H1 (cell line): ENCODE measurements at regions not wholly inside any gene's neighbourhood (a gene's known extent, or its start where the extent isn't known, plus 50 kb on each side); places are given as distances from the start of the nearest gene placed in this dataset.

Experiments used
- CTCF ChIA-PET: fragments of 300-600 bp; sonication (Branson Sonifier 250); formaldehyde crosslinking; loops from one replicate; lab custom pipeline; 2021; ENCODE audit not compliant: partially characterized antibody; lab: Charles Lee
- POLR2A ChIA-PET: fragments of 300-600 bp; sonication (Branson Sonifier 250); formaldehyde crosslinking; loops from one replicate; lab custom pipeline; 2021; ENCODE audit warnings: inconsistent platforms; ENCODE audit not compliant: partially characterized antibody; lab: Charles Lee
- DNase-seq, 2 experiments: peaks; one replicate each; pipeline versions ENCODE4 v3.0.0 to v3.0.0-alpha.2; 2010 to 2022; ENCODE audit warnings: low spot score in 2 of 2, low read depth in 1 of 2, mixed read lengths in 1 of 2
- FAIRE-seq: peaks from 2 replicates; lab custom pipeline; 2011; peaks lifted over from hg19 to GRCh38; lab: Jason Lieb, UNC
- H2AFZ ChIP-seq: 2 replicates; pipeline ENCODE4 v1.8.1; 2012; ENCODE audit warnings: low read length, inconsistent platforms
- H2AK5ac ChIP-seq: 2 replicates; pipeline ENCODE4 v1.6.1; 2013; ENCODE audit warnings: low read depth, low read length
- H2BK120ac ChIP-seq: replicated peaks from 2 replicates; pipeline ENCODE3; 2013; ENCODE audit warnings: low read depth, low read length, inconsistent platforms
- H2BK12ac ChIP-seq: 2 replicates; pipeline ENCODE4 v1.6.1; 2013; ENCODE audit warnings: low read depth, low read length
- H2BK15ac ChIP-seq: 2 replicates; pipeline ENCODE4 v1.6.1; 2013; ENCODE audit warnings: low read length
- H2BK20ac ChIP-seq: 2 replicates; pipeline ENCODE4 v1.6.1; 2013; ENCODE audit warnings: low read length
- H2BK5ac ChIP-seq: 2 replicates; pipeline ENCODE4 v1.6.1; 2013; ENCODE audit warnings: low read depth, low read length
- H3K14ac ChIP-seq: 2 replicates; pipeline ENCODE4 v1.6.1; 2013; ENCODE audit warnings: inconsistent platforms; ENCODE audit not compliant: insufficient read length
- H3K18ac ChIP-seq: 2 replicates; pipeline ENCODE4 v1.6.1; 2013; ENCODE audit warnings: low read length; ENCODE audit errors: extremely low read depth
- H3K23ac ChIP-seq: 2 replicates; pipeline ENCODE4 v1.6.1; 2013; ENCODE audit warnings: inconsistent platforms; ENCODE audit not compliant: insufficient read length
- H3K23me2 ChIP-seq: 2 replicates; pipeline ENCODE4 v1.6.1; 2013; ENCODE audit warnings: low read depth, low read length
- H3K27ac ChIP-seq: 2 replicates; pipeline ENCODE4 v1.6.1; 2011; ENCODE audit warnings: low read depth, low read length, inconsistent platforms
- H3K27me3 ChIP-seq, 4 experiments: replicated peaks in 1 of 4; 1 replicate in 1 of 4; 2 replicates in 3 of 4; pipeline versions ENCODE4 v1.6.1 to v1.8.1; 2011 to 2013; ENCODE audit warnings: low read length in 3 of 4, mild to moderate bottlenecking in 3 of 4, inconsistent platforms in 2 of 4, mixed read lengths in 2 of 4, moderate library complexity in 1 of 4; ENCODE audit not compliant: control insufficient read depth in 3 of 4, insufficient read depth in 3 of 4; ENCODE audit errors: extremely low read depth in 1 of 4
- H3K36me3 ChIP-seq, 4 experiments: 2 replicates each; pipeline versions ENCODE4 v1.6.1 to v1.8.1; 2011 to 2013; ENCODE audit warnings: mild to moderate bottlenecking in 4 of 4, low read length in 3 of 4, moderate library complexity in 2 of 4, control low read depth in 1 of 4, inconsistent platforms in 1 of 4; ENCODE audit not compliant: insufficient read depth in 4 of 4, control insufficient read depth in 2 of 4
- H3K4ac ChIP-seq: replicated peaks from 2 replicates; pipeline ENCODE3; 2013; ENCODE audit warnings: low read length, low read depth, mixed read lengths, inconsistent platforms; ENCODE audit not compliant: insufficient read length
- H3K4me1 ChIP-seq, 4 experiments: replicated peaks in 1 of 4; 1 replicate in 1 of 4; 2 replicates in 3 of 4; pipeline versions ENCODE4 v1.6.1 to v1.8.1; 2011 to 2013; ENCODE audit warnings: low read length in 3 of 4, inconsistent platforms in 2 of 4, mixed read lengths in 1 of 4; ENCODE audit not compliant: insufficient read depth in 4 of 4, control insufficient read depth in 3 of 4
- H3K4me2 ChIP-seq, 2 experiments: 2 replicates each; pipeline versions ENCODE4 v1.6.1 to v1.8.1; 2011 to 2013; ENCODE audit warnings: low read depth in 2 of 2, low read length in 2 of 2, control low read depth in 1 of 2, inconsistent platforms in 1 of 2, mild to moderate bottlenecking in 1 of 2; ENCODE audit not compliant: insufficient read depth in 1 of 2
- H3K4me3 ChIP-seq, 4 experiments: fragments of 200-600, 300-600 bp in 1 of 4; sonication (generic), shearing (Covaris generic), sonication (Bioruptor Twin) in 1 of 4; 2 replicates each; pipeline versions ENCODE4 v1.5.1 to v1.8.1; 2011 to 2016; ENCODE audit warnings: low read length in 4 of 4, low read depth in 3 of 4, control low read depth in 2 of 4, inconsistent platforms in 2 of 4, mild to moderate bottlenecking in 2 of 4, mixed read lengths in 1 of 4, moderate library complexity in 1 of 4; ENCODE audit not compliant: insufficient read depth in 2 of 4; ENCODE audit errors: extremely low read depth in 1 of 4
- H3K56ac ChIP-seq: replicated peaks from 2 replicates; pipeline ENCODE3; 2013; ENCODE audit warnings: low read depth, mild to moderate bottlenecking, mixed read lengths, low read length, inconsistent platforms; ENCODE audit not compliant: insufficient read length
- H3K79me1 ChIP-seq: 2 replicates; pipeline ENCODE4 v1.6.1; 2013; ENCODE audit warnings: low read depth, low read length, control low read depth
- H3K79me2 ChIP-seq, 2 experiments: 2 replicates each; pipeline versions ENCODE4 v1.6.1 to v1.8.1; 2012 to 2013; ENCODE audit warnings: low read length in 2 of 2, mild to moderate bottlenecking in 2 of 2, inconsistent platforms in 1 of 2; ENCODE audit not compliant: insufficient read depth in 2 of 2, control insufficient read depth in 1 of 2
- H3K9ac ChIP-seq, 4 experiments: replicated peaks in 1 of 4; 1 replicate in 1 of 4; 2 replicates in 3 of 4; pipeline versions ENCODE4 v1.6.1 to v1.8.1; 2011 to 2013; ENCODE audit warnings: low read depth in 3 of 4, low read length in 3 of 4, control low read depth in 2 of 4, mild to moderate bottlenecking in 2 of 4, moderate library complexity in 2 of 4, inconsistent platforms in 1 of 4; ENCODE audit errors: extremely low read depth in 1 of 4
- H3K9me3 ChIP-seq, 2 experiments: 2 replicates each; pipeline versions ENCODE4 v1.6.1 to v1.8.1; 2012 to 2013; ENCODE audit warnings: mild to moderate bottlenecking in 2 of 2, moderate library complexity in 2 of 2, control low read depth in 1 of 2, inconsistent platforms in 1 of 2, low read depth in 1 of 2, low read length in 1 of 2, mixed read lengths in 1 of 2; ENCODE audit not compliant: insufficient read depth in 2 of 2
- H4K20me1 ChIP-seq, 2 experiments: replicated peaks in 1 of 2; 2 replicates each; pipeline versions ENCODE3 to v1.8.1; 2011 to 2013; ENCODE audit warnings: inconsistent platforms in 2 of 2, low read length in 2 of 2, mild to moderate bottlenecking in 1 of 2; ENCODE audit not compliant: insufficient read depth in 2 of 2, control insufficient read depth in 1 of 2
- H4K5ac ChIP-seq: 2 replicates; pipeline ENCODE4 v1.6.1; 2013; ENCODE audit warnings: low read length, low read depth, mixed read lengths, inconsistent platforms; ENCODE audit not compliant: insufficient read length
- H4K8ac ChIP-seq: 2 replicates; pipeline ENCODE4 v1.8.0; 2013; ENCODE audit warnings: mild to moderate bottlenecking, moderate library complexity, low read length, inconsistent platforms; ENCODE audit not compliant: insufficient read depth; ENCODE audit errors: extremely low read depth
- H4K91ac ChIP-seq: replicated peaks from 2 replicates; pipeline ENCODE3; 2013; ENCODE audit warnings: low read length, mixed read lengths, inconsistent platforms; ENCODE audit not compliant: insufficient read length
- CHD2 ChIP-seq: IDR thresholded peaks from 2 replicates; pipeline ENCODE4 v1.6.1; 2012; ENCODE audit warnings: low read length, improper control_type of control experiment
- JUND ChIP-seq: IDR thresholded peaks from 2 replicates; pipeline ENCODE4 v1.6.1; 2011; ENCODE audit warnings: mild to moderate bottlenecking, improper control_type of control experiment, low read length
- TAF7 ChIP-seq: optimal IDR thresholded peaks from 2 replicates; pipeline ENCODE3; 2011; ENCODE audit warnings: low read depth, mild to moderate bottlenecking, inconsistent platforms, low read length, moderate library complexity, borderline replicate concordance
- WGBS, 2 experiments: shearing (Covaris generic) in 1 of 2; methylation state at CpG; one replicate each; pipeline versions ENCODE4 v1.1.6 to v1.1.7; 2013 to 2015; ENCODE audit warnings: low lambda C conversion rate in 2 of 2, mixed read lengths in 2 of 2, inconsistent platforms in 1 of 2, low coverage in 1 of 2, missing lambda C conversion rate in 1 of 2; ENCODE audit not compliant: insufficient replicate concordance in 2 of 2, insufficient coverage in 1 of 2, insufficient read length in 1 of 2; ENCODE audit errors: extremely low coverage in 1 of 2, missing lambda C conversion rate in 1 of 2; 5-methylcytosine and 5-hydroxymethylcytosine counted together

DNA sequence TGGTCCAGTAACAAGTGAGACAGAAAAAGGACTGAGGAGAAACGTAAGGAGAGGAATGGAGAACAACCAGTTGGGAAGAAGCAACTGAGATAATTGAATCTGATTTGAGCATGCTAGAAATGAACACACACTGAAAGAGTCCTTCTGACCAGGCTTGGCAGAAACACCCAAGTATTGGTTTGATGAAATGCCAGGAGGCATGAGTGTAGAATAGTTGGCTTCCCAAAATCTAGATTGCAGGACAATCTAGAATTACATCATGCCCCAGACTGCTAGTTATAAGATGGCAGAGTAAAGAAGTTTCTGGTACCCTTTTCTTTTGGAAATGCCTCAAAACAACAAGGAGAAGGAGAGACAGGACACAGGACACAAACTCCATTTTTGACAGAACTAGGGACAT lies 189.7 kb upstream of the STT3B start:
- Histone ChIP-seq H3K4me2 (no peak overlapping the region), H3K27ac (no peak overlapping the region), H3K79me1 (no peaks in the 10 kb centered on the region), H3K4me3 (no peak overlapping the region), H3K23me2 (no peaks in the 10 kb centered on the region), H2AK5ac (no peak overlapping the region), H2BK5ac (no peak overlapping the region), H2AFZ (no peak overlapping the region), H3K9ac (no peak overlapping the region), H3K18ac (no peak overlapping the region), H2BK120ac (no peak overlapping the region), H4K20me1 (no peaks in the 10 kb centered on the region), H3K4me1 (peaks cover 0 to 6% (median 2%) of the 10 kb centered on the region in 4 experiments; a peak in 2 of 7 replicates), H3K27me3 (no peaks in the 10 kb centered on the region), H2BK20ac (no peak overlapping the region), H3K23ac (no peak overlapping the region), H2BK12ac (no peak overlapping the region), H4K91ac (no peak overlapping the region), H2BK15ac (no peak overlapping the region), H3K79me2 (no peaks in the 10 kb centered on the region), H3K4ac (no peak overlapping the region), H3K56ac (no peak overlapping the region), H3K14ac (no peak overlapping the region), H4K8ac (no peak overlapping the region), H3K9me3 (peaks cover 0 to 3% of the 10 kb centered on the region in 2 experiments; a peak in 1 of 4 replicates), H3K36me3 (no peaks in the 10 kb centered on the region), H4K5ac (no peak overlapping the region)
- ChIA-PET POLR2A (no interaction called here), CTCF (no interaction called here)
- WGBS, 2 experiments = 93% methylated on average over 1 of the region's 1 CpG; no CpG with 5 or more reads in 1 of the 2 experiments
- DNase-seq = no peak
- no peak for TF ChIP-seq TAF7
- TF ChIP-seq JUND = no peak
- TF ChIP-seq CHD2 = no peak
- no peak for FAIRE-seq
